ENCODE measurements at regions not wholly inside any gene's neighbourhood (a gene's known extent, or its start where the extent isn't known, plus 50 kb on each side); places are given as distances from the start of the nearest gene placed in this dataset.

- TF ChIP-seq ATF3 (IDR thresholded peaks at IDR 0.05; ENCODE audit: insufficient read depth, low read depth, low read length), result no peak
- TF ChIP-seq JUN (IDR thresholded peaks at IDR 0.05; ENCODE audit: low read depth, low read length), result no peak
- TF ChIP-seq BRCA1 (IDR thresholded peaks at IDR 0.05; ENCODE audit: low read depth, low read length), result no peak
- no peak for TF ChIP-seq MAX (IDR thresholded peaks at IDR 0.05)
- TF ChIP-seq ATF2 (IDR thresholded peaks at IDR 0.05; ENCODE audit: low read length), result no peak
- no peak for TF ChIP-seq KDM4A (IDR thresholded peaks at IDR 0.05; ENCODE audit: low read depth, low read length, severe bottlenecking)
- TF ChIP-seq CREB1 (IDR thresholded peaks at IDR 0.05), result no peak
- no peak for TF ChIP-seq CBX5 (IDR thresholded peaks at IDR 0.05; ENCODE audit: low read depth, low read length)
- no peak for TF ChIP-seq TAF1 (IDR thresholded peaks at IDR 0.05; ENCODE audit: low read depth, low read length)
- no peak for TF ChIP-seq POLR2A (IDR thresholded peaks at IDR 0.05; ENCODE audit: control extremely low read depth in 1 of 2, low read depth in 2 of 2, low read length in 2 of 2)
- no peak for TF ChIP-seq EZH2 (IDR thresholded peaks at IDR 0.05; ENCODE audit: low read depth, low read length, severe bottlenecking)
These were observed 229.3 kb upstream of the PTBP2 start (continued) for GRCh38 chr1:96492236-96492635.

All from H1 (cell line).